Cardiac fibroblast (primary cell): ENCODE measurements at regions not wholly inside any gene's neighbourhood (a gene's known extent, or its start where the extent isn't known, plus 50 kb on each side); places are given as distances from the start of the nearest gene placed in this dataset.

Experiments used
- DNase-seq, 2 donors: peaks; one replicate each; pipeline versions ENCODE4 v3.0.0 to v3.0.0-alpha.2; 2010; ENCODE audit warnings: low read depth in 2 of 2
- H3K4me3 ChIP-seq, 2 donors: replicated peaks in 1 of 2; 1 replicate in 1 of 2; 2 replicates in 1 of 2; pipeline ENCODE4 v1.5.1; 2011; ENCODE audit warnings: low read depth in 2 of 2, low read length in 2 of 2, mild to moderate bottlenecking in 2 of 2, moderate library complexity in 1 of 2
- TF ChIP-seq, protein P1 (sequence below): IDR thresholded peaks from one replicate; pipeline ENCODE4 v1.5.1; 2011; ENCODE audit warnings: low read depth, mild to moderate bottlenecking, low read length, inconsistent platforms

- TF ChIP-seq, protein P1, sequence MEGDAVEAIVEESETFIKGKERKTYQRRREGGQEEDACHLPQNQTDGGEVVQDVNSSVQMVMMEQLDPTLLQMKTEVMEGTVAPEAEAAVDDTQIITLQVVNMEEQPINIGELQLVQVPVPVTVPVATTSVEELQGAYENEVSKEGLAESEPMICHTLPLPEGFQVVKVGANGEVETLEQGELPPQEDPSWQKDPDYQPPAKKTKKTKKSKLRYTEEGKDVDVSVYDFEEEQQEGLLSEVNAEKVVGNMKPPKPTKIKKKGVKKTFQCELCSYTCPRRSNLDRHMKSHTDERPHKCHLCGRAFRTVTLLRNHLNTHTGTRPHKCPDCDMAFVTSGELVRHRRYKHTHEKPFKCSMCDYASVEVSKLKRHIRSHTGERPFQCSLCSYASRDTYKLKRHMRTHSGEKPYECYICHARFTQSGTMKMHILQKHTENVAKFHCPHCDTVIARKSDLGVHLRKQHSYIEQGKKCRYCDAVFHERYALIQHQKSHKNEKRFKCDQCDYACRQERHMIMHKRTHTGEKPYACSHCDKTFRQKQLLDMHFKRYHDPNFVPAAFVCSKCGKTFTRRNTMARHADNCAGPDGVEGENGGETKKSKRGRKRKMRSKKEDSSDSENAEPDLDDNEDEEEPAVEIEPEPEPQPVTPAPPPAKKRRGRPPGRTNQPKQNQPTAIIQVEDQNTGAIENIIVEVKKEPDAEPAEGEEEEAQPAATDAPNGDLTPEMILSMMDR: no peak
- no peak for DNase-seq
- H3K4me3 ChIP-seq: no peak overlapping the region
Observed at GRCh38 chr5:156253130-156253529, 73.8 kb upstream of the SGCD start.

- TF ChIP-seq, protein P1: no peak
- no peak overlapping the region for H3K4me3 ChIP-seq
- DNase-seq: no peak
Observed at GRCh38 chr5:156254196-156254595, 72.8 kb upstream of the SGCD start.

GRCh38 chr5:156256642-156257041 lies 70.3 kb upstream of the SGCD start:
- DNase-seq: no peak
- H3K4me3 ChIP-seq: no peak overlapping the region
- TF ChIP-seq, protein P1: no peak

GRCh38 chr5:156258934-156259333 lies 68.0 kb upstream of the SGCD start:
- TF ChIP-seq, protein P1: no peak
- H3K4me3 ChIP-seq: no peak overlapping the region
- no peak for DNase-seq

DNA sequence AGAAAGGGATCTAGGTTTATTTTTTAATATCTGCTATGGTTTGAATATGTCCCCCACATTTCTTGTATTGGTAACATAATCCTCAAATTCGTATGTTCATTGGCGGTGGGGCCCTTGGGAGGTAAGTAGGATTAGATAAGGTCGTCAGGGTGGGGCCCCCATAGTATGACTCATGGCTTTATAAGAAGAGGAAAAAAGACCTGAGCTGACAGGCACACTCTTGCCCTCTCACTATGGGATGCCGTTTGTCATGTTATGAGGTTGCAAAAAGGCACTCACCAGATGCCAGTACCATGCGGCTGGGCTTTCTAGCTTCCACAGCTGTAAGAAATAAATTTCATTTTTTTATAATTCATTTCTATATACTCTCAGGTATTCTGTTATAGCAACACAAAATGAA lies 67.3 kb upstream of the SGCD start:
- DNase-seq: no peak
- H3K4me3 ChIP-seq: no peak overlapping the region
- TF ChIP-seq, protein P1: no peak

DNA sequence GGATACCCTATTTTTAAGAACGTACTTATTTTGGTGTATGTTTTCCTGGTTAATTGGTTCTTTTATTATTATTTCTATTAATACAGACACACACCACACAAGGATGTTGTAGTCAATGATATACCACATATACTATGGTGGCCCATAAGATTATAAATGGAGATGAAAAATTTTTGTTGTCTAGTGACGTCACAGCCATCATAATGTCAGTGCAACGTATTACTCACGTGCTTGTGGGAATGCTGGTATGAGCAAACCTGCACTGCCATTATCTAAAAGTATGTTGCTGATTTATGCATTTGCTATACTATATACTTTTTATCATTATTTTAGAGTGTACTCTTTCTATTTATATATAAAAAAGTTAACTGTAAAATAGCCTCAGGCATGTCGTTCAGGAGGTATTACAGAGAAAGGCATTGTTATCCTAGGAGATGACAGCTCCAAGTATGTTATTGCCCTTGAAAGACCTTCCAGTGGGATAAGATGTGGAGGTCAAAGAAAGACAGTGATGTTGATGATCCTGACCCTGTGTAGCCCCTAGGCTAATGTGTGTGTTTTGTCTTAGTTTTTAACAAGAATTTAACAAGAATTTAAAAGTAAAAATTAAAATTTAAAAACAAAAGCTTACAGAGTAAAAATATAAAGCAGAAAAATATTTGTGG lies 65.6 kb upstream of the SGCD start:
- H3K4me3 ChIP-seq: no peak overlapping the region
- TF ChIP-seq, protein P1: no peak
- no peak for DNase-seq

- TF ChIP-seq, protein P1: no peak
- H3K4me3 ChIP-seq: no peak overlapping the region
- no peak for DNase-seq
Observed at GRCh38 chr5:156271569-156271968, 55.4 kb upstream of the SGCD start.
